GM18502 (cell line): ENCODE measurements at regions not wholly inside any gene's neighbourhood (a gene's known extent, or its start where the extent isn't known, plus 50 kb on each side); places are given as distances from the start of the nearest gene placed in this dataset.

Experiments
- ATAC-seq: cut with Tn5 transposase; IDR thresholded peaks from one replicate; pipeline ENCODE4 v1.9.1; 2021; ENCODE audit warnings: mild to moderate bottlenecking; ENCODE audit not compliant: unreplicated experiment, poor library complexity

DNA sequence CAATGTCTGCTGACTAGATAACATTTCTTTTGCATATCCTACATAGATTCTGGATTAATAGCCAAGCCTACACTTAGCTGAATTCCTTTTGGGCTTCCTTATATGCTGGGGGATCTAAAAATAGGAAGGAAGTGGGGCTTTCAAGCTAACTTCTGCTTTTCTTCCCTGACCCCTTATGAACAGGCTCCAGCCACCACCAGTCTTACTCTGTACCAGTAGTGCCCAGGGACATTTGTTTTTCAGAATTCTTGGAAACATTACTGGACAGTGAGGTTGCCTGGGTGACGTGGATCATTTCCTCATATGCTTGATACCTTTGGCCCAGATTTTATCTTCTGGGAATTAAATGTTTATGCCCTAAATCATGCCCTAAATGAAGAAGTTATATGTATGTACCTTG lies 55.9 kb upstream of the SRRM4 start:
- ATAC-seq, result no peak

DNA sequence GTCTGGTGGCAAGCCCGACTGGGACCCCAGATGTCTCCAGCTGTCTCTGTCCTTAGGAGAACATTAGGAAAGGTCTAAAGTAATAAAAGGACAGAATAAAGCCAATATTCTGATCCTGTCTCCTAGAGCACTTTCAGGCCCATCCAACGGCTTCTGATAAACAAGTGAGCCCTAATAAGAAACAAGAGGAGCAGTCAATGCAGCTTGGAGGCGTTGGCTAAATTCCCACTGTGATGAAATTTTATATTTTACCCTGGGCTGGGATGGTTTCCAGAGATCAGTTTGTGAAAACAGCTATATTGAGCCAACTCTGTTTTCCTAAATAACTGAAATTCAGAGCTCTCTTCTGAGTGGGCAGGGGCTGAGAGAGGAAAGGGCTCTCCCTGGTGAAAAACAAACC lies 55.5 kb upstream of the SRRM4 start:
- ATAC-seq, result no peak
